DOHH2 (cell line): ENCODE measurements at regions not wholly inside any gene's neighbourhood (a gene's known extent, or its start where the extent isn't known, plus 50 kb on each side); places are given as distances from the start of the nearest gene placed in this dataset.

Experiments used
- CTCF ChIP-seq: fragments of 200-600 bp; sonication (generic); IDR thresholded peaks from one replicate; pipeline ENCODE4 v1.5.1; 2014; ENCODE audit warnings: antibody characterized with exemption, mild to moderate bottlenecking, low read depth, low read length; ENCODE audit not compliant: poor library complexity, severe bottlenecking
- EZH2phosphoT487 ChIP-seq: fragments of 200-600 bp; sonication (generic); IDR thresholded peaks from 2 replicates; pipeline ENCODE4 v1.6.1; 2017; ENCODE audit warnings: borderline replicate concordance, mild to moderate bottlenecking, antibody characterized with exemption, low read length, moderate library complexity, mixed read lengths

DNA sequence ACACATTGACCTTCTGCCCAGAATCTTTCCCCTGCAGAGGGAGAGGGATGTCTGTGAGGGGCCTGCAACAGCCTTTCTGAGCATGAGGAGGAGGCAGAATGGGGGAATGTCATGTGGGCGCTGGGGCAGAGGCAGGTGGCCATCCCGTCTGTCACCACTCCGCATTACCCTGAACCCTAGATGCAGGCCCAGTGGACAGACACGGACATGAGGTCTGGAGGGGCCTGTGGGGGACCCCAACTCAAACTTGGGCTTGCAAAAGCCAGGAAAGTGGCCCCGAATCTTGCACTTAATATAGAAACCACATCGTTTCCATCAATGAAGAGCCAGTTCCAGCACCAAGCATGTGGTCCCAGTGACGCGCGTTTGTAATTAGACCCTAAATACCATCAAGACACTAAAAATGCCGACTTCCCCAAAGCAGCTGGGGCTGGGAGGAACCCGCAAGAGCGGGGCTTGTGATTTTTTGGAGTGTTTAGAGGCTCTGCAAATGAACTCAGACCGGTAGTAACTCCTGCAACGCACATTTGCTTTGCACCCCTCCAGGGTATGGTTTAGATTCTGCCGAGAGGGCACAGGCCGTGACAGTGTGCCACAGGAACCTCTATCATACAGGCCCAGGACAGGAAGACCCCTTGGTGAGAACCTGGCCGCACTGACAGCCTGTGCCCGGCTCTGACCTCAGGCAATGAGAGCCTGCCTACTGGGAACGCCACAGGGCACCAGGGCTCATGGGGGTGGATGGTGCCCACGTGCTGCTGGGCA is 109.3 kb downstream of the CTTN start:
- TF ChIP-seq CTCF, result no peak
- no peak for TF ChIP-seq EZH2phosphoT487
